SW 1271 (cell line): ENCODE measurements at regions not wholly inside any gene's neighbourhood (a gene's known extent, or its start where the extent isn't known, plus 50 kb on each side); places are given as distances from the start of the nearest gene placed in this dataset.

ENCODE experiments used
- DNase-seq, 2 experiments: peaks; one replicate each; lab custom pipeline; 2025; lab: John Stamatoyannopoulos, UW

- no peak for DNase-seq
These were observed 60.6 kb upstream of the CD34 start for GRCh38 chr1:207971331-207972219.

- no peak for DNase-seq
These were observed 59.7 kb upstream of the CD34 start for GRCh38 chr1:207970329-207971233.

- DNase-seq = no peak
These were observed 58.6 kb upstream of the CD34 start for GRCh38 chr1:207969528-207969927.

- DNase-seq = no peak
These were observed 57.6 kb upstream of the CD34 start for GRCh38 chr1:207968521-207969009.

- no peak for DNase-seq
These were observed 56.8 kb upstream of the CD34 start for GRCh38 chr1:207967703-207968102.

GRCh38 chr1:207966521-207966920 is 55.6 kb upstream of the CD34 start:
- DNase-seq = no peak

GRCh38 chr1:207965392-207966387 is 54.8 kb upstream of the CD34 start:
- no peak for DNase-seq

GRCh38 chr1:207964195-207964966 is 53.5 kb upstream of the CD34 start:
- no peak for DNase-seq

- DNase-seq = peak; percentile 18 to 55
These were observed 52.7 kb upstream of the CD34 start for GRCh38 chr1:207963427-207964194.

GRCh38 chr1:207962716-207963426 is 51.9 kb upstream of the CD34 start:
- DNase-seq = no peak
